GM12873 (cell line): ENCODE measurements at regions not wholly inside any gene's neighbourhood (a gene's known extent, or its start where the extent isn't known, plus 50 kb on each side); places are given as distances from the start of the nearest gene placed in this dataset.

ENCODE experiments used
- CTCF ChIP-seq: IDR thresholded peaks from 2 replicates; pipeline ENCODE4 v1.5.1; 2012; ENCODE audit warnings: low read depth, mild to moderate bottlenecking, moderate library complexity, low read length, control low read depth; ENCODE audit not compliant: insufficient read depth; ENCODE audit errors: missing control alignments

GRCh38 chr10:9209105-9209798 lies 1154.8 kb downstream of the GATA3 start:
- TF ChIP-seq CTCF, result peak; percentile 88

GRCh38 chr10:9211228-9211627 lies 1156.7 kb downstream of the GATA3 start:
- TF ChIP-seq CTCF, result no peak

DNA sequence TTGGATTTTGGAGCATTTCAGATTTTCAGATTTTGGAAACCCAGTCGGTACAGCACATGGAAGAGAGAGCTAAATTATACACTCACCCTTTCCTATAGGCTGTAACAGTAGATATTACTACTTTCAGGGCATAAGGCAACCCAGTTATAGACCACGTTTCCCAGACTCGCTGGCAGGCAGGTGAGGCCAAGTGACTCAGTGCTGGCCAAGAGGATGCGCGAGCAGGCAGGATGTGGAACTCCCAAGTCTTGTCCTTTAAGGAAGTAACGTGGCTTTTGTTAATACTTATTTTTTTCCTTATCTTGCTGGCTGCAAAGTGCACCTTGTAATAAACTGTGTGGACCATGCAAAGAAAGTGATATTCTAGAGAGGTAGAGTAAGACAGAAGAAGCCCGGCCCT lies 1160.1 kb downstream of the GATA3 start:
- no peak for TF ChIP-seq CTCF

GRCh38 chr10:9215121-9215520 lies 1160.6 kb downstream of the GATA3 start:
- no peak for TF ChIP-seq CTCF

DNA sequence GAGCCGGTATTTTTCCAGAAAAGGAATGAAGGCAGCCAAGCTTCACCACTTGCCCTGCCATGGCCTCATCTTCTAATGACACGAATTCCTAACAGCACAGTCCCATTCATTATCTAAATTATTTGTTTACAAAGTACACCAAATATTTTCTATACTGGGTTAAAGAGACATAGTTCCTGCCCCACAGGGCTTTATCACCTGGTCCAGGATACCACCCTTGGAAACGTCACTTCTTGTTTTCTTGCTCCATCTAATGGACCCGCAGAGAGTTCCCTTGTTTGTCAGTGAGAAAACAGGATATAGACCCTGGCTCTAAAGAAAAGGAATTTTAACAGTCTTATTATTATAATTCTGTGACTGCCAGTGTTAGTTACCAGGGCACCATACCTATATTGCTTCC lies 1165.4 kb downstream of the GATA3 start:
- no peak for TF ChIP-seq CTCF

DNA sequence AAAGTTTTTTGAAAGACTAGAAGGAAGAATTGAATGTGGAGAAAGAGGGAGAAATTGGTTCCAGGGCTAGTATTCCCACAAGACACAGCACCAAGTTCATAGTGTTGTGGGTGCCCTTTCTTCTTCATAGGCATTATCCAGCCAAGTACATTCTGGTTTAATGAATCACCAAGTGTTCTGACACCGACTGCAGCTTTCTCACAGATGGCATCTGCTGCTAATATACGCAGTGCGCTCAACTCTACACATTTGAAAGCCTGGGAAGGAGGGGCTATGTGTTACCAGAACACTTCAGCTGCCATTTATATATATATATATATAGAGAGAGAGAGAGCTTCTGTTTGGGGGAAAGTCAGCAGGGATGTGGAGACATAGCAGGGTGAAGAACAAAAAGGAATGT lies 1168.4 kb downstream of the GATA3 start:
- no peak for TF ChIP-seq CTCF

DNA sequence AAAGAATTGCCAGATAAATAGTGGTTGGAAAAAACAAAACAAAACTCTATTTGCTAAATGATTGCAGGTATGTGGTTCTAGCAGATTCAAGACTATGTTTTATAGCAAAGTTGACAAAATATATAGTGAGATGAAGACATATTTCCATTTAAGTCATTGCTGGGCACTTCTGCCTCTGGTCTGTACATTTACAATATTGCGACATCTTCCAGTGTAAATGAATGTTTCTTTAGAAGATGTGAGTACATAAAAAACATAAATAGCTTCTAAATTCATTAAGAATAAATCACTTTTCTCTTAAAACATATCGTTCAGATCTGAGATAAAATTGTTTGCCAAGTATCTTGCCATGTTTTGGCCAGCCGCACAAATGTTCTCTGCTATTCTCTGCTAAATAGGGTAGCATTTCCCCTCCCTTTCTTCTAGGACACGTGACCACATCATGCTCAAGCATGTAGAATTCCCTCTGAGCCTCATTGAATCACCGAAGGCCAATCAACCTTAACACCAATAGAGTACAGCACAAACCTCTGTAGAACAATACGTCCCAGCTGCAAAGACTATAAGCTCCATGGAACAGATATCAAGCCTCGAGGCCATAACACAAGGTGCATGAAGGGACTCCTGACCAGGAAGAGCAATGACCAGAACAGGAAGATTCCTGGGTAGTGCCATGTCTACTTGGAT lies 1173.3 kb downstream of the GATA3 start:
- no peak for TF ChIP-seq CTCF
